22Rv1 (cell line): ENCODE measurements at regions not wholly inside any gene's neighbourhood (a gene's known extent, or its start where the extent isn't known, plus 50 kb on each side); places are given as distances from the start of the nearest gene placed in this dataset.

ENCODE experiments used
- H3K27ac ChIP-seq: fragments of 450-650 bp; 2 replicates; pipeline ENCODE4 v1.5.1; 2017
- ZFX ChIP-seq: fragments of 450-650 bp; IDR thresholded peaks from 2 replicates; pipeline ENCODE4 v1.6.1; 2017; ENCODE audit warnings: antibody characterized with exemption, borderline replicate concordance
- TF ChIP-seq, protein P1 (sequence below): fragments of 450-650 bp; IDR thresholded peaks from 2 replicates; pipeline ENCODE4 v1.5.1; 2017; ENCODE audit warnings: mild to moderate bottlenecking

DNA sequence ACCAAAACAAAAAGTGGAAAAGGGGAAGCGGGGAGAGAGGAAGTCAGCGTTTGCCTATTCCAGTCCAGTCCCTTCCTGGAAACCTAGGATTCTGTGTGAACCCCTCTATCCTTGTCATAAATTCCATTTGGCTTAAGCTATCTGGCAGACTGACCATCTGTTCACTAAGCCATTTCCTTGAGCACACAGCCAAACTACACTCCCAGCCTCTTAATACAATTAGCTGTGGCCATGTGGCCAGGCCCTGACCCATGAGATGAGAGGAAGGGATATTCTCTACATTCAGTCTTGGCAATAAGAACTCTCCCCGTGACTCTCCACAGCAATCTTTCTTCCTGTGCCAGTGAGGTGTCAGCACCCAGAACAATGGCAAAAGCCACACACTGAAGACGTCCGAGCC, 424.8 kb downstream of the TLE1 start:
- no peak overlapping the region for H3K27ac ChIP-seq
- TF ChIP-seq ZFX: no peak
- TF ChIP-seq, protein P1, sequence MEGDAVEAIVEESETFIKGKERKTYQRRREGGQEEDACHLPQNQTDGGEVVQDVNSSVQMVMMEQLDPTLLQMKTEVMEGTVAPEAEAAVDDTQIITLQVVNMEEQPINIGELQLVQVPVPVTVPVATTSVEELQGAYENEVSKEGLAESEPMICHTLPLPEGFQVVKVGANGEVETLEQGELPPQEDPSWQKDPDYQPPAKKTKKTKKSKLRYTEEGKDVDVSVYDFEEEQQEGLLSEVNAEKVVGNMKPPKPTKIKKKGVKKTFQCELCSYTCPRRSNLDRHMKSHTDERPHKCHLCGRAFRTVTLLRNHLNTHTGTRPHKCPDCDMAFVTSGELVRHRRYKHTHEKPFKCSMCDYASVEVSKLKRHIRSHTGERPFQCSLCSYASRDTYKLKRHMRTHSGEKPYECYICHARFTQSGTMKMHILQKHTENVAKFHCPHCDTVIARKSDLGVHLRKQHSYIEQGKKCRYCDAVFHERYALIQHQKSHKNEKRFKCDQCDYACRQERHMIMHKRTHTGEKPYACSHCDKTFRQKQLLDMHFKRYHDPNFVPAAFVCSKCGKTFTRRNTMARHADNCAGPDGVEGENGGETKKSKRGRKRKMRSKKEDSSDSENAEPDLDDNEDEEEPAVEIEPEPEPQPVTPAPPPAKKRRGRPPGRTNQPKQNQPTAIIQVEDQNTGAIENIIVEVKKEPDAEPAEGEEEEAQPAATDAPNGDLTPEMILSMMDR: no peak

DNA sequence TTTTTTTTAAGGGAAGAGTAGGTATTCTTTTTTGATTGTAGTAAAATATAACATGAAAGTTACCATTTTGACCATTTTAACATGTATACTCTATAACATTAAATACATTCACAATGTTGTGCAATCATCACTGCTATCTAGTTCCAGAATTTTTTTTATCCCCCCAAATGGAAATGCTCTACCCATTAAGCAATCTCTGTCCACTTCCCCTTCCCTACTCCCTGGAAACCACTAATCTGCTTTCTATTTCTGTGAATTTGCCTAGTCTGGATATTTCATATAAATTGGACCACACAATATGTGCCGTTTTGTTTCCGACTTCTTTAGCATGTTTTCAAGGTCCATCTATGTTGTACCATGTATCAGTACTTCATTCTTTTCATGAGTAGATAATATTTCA, 429.5 kb downstream of the TLE1 start:
- TF ChIP-seq, protein P1: no peak
- TF ChIP-seq ZFX: no peak
- H3K27ac ChIP-seq: no peak overlapping the region

DNA sequence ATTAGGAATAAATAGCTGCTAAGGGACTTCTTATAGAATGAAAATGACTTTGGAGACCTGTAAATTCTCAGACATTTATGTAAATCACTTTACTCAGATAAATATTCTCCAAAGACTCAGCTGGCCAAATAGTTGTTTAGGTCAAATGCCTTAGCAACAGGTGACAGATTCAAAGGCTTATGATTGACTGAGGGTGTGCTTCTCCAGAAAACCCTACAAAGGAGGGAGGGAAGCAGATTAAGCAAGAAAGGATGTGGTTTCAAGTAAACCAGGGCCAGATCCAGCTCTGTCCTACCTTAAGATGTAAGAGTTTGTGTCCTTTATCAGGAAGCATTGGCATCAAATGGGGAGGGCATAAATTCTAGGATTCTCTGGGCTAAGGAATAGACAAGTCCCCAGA, 433.0 kb downstream of the TLE1 start:
- no peak overlapping the region for H3K27ac ChIP-seq
- TF ChIP-seq, protein P1: no peak
- TF ChIP-seq ZFX: no peak

DNA sequence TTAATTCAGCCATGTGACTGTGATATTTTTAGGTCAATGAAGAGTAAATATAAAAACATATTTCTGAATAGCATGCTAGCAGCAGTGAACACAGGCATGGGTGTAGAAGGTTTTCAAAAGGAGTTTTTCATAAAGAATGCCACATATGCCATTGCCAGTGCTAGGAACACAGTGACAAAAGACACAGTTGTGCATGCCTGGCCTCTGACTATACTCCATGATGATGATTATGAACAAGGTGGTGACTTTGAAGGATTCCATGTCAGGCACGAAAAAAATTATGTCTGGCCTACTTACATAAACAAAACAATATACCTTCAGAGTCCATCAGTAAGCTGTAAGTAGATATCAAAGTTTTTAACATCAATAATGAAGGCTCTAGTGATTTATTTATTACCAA, 438.7 kb downstream of the TLE1 start:
- no peak for TF ChIP-seq ZFX
- TF ChIP-seq, protein P1: no peak
- H3K27ac ChIP-seq: no peak overlapping the region

DNA sequence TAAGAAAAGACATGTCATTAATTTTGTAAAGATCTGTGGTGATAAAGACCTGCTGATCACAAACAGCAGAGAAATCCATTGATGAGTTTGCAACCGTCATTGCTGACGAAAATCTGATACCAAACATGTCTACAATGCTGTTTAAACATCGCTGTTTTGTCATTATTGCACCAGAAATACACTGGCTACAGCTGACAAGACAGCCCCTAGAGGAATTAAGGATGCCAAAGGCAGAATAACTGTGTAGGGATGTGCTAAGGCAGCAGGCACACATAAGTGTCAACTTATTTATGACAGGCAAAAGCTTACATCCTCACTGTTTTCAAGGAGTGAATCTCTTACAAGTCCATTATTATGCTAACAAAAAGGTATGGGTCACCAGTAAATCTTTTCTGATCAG, 439.3 kb downstream of the TLE1 start:
- TF ChIP-seq, protein P1: no peak
- no peak overlapping the region for H3K27ac ChIP-seq

DNA sequence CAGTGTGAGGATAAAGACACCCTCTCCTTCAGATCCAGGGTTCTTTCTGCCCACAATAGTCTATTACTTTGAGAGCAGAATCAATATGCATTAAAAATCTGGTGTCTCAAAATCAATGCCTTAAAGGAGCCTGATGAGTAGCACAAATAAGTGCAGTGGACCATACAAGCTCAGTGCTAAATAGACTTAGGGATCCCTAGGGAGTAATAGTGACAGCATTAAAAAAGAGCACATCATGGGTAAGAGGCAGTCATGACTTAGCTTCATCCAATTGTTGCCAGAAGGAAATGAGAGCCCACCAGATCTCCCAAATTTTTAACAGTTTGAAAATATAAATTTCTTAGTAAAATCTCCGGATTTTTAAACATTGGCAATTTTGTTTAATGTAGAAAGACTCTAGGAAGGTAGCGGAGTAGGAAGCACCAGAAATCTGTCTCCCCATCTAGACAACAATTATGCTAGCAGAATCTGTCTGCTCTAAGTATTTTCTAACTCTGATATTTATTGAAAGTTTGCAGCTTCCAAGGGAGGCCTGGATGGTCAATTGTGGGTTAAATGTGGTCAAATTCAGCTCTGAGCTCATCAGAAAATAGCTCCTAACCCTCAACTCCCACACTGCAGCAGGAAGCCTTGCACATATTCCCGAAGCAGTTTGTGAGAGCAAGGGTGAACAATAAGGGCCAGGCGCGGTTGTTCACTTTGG, 443.9 kb downstream of the TLE1 start:
- H3K27ac ChIP-seq: no peak overlapping the region
- no peak for TF ChIP-seq ZFX
- TF ChIP-seq, protein P1: no peak

DNA sequence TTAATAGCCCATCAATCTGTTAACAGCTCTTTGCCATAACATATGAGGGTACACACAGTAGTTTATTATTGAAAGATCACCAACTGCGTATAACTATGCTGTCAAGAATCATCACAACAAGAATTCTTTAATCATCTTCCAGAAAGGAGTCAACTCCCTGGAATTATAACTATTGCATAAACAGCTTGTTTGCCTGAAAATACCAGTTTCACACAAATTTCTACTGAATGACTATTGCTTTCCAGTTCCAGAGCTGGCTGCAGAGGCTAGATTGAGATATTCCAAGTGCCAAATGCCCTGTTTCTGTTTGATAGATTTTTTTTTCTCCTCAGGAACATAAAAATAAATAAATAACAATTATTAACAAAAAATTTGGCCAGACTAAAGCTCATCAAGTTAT, 444.7 kb downstream of the TLE1 start:
- no peak overlapping the region for H3K27ac ChIP-seq
- TF ChIP-seq ZFX: no peak
- TF ChIP-seq, protein P1: no peak
